ENCODE measurements at regions not wholly inside any gene's neighbourhood (a gene's known extent, or its start where the extent isn't known, plus 50 kb on each side); places are given as distances from the start of the nearest gene placed in this dataset.
A peak's percentile ranks its signal among the peaks of the same experiment; 100 is the strongest.

DNA sequence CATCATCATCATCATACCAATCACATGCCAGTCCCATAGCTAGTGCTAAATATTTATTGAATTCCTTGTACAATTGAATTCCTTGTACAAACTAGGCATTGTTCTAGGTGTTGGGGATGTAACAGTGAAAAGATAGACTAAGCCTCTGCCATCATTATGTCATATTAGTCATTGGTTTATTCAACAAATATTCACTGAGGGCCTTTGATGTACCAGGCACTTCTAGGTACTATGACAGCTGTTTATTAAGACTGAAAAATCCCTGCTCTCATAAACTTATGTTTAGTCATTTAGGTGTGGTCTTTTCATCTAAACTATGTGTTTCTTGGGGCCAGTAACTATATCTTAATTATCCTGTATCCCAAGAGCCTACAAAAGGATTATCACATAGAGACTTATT, 412.3 kb upstream of the ETAA1 start:
- no peak overlapping the region for H2AK9ac ChIP-seq (replicated peaks; ENCODE audit: low read depth, low read length, poor library complexity)
- no peak overlapping the region for H3K4ac ChIP-seq (ENCODE audit: low read depth, low read length)
- dilution Hi-C loops (cut with HindIII; ENCODE audit: low sequenced_read_pairs, unreplicated experiment): no loop called here
- no peaks in the 10 kb centered on the region for H4K20me1 ChIP-seq (ENCODE audit: insufficient read depth, low read length)
- H2BK120ac ChIP-seq (ENCODE audit: low read depth, low read length): no peak overlapping the region
- no peak overlapping the region for H3K56ac ChIP-seq (ENCODE audit: extremely low read depth, insufficient read depth, low read length)
- no peak overlapping the region for H2AK5ac ChIP-seq (ENCODE audit: low read depth, low read length)
- H2BK5ac ChIP-seq (ENCODE audit: low read depth, low read length, poor library complexity, severe bottlenecking): no peak overlapping the region
- H4K8ac ChIP-seq (ENCODE audit: low read depth in 2 of 2, low read length in 2 of 2): no peak overlapping the region
- in situ Hi-C loops (cut with MboI; ENCODE audit: low sequenced_read_pairs): no loop called here
- H3K9me1 ChIP-seq (ENCODE audit: insufficient read depth, low read length): no peaks in the 10 kb centered on the region
- ATAC-seq (ENCODE audit: low read depth) (no peak), DNase-seq (peak; percentile 10)
- no peak overlapping the region for H3K4me3 ChIP-seq (ENCODE audit: insufficient read depth, low read depth, low read length)
- no TSS peak for BruUV-seq (replicated peaks)
- intact Hi-C loops (cut with micrococcal nuclease): no loop called here
- ChIA-PET POLR2A (ENCODE audit: unreplicated experiment) (no interaction called here), CTCF (no interaction called here)
- H3K27ac ChIP-seq (ENCODE audit: insufficient read depth, low read length): no peak overlapping the region
- no peak overlapping the region for H3K4me2 ChIP-seq (ENCODE audit: low read depth, low read length)
- H3K9ac ChIP-seq (ENCODE audit: low read depth, low read length): no peak overlapping the region
- no peak overlapping the region for H3K14ac ChIP-seq (replicated peaks; ENCODE audit: low read depth, low read length)
- no peaks in the 10 kb centered on the region for H3K27me3 ChIP-seq (ENCODE audit: control insufficient read depth, insufficient read depth, low read length)
- TF ChIP-seq MAFK (IDR thresholded peaks at IDR 0.05; ENCODE audit: low read depth, low read length) (no peak), ELK1 (IDR thresholded peaks at IDR 0.05; ENCODE audit: borderline replicate concordance, low read depth, low read length) (no peak), CTCF (conservative IDR thresholded peaks at IDR 0.05; ENCODE audit: low read depth, low read length) (no peak), BHLHE40 (IDR thresholded peaks at IDR 0.05; ENCODE audit: low read depth, low read length) (no peak), CHD1 (IDR thresholded peaks at IDR 0.05; ENCODE audit: low read depth, low read length) (no peak), USF2 (IDR thresholded peaks at IDR 0.05; ENCODE audit: low read depth, low read length) (no peak), MXI1 (IDR thresholded peaks at IDR 0.05; ENCODE audit: borderline replicate concordance, low read depth, low read length) (no peak), SMC3 (IDR thresholded peaks at IDR 0.05; ENCODE audit: low read depth, low read length) (no peak), RCOR1 (IDR thresholded peaks at IDR 0.05; ENCODE audit: insufficient replicate concordance, low read length) (no peak), MAZ (IDR thresholded peaks at IDR 0.05; ENCODE audit: borderline replicate concordance, low read depth, low read length) (no peak), CEBPB (IDR thresholded peaks at IDR 0.05; ENCODE audit: low read depth, low read length) (no peak), FOS (IDR thresholded peaks at IDR 0.05; ENCODE audit: low read depth, low read length) (no peak), RAD21 (IDR thresholded peaks at IDR 0.05; ENCODE audit: low read length) (no peak), POLR2A (IDR thresholded peaks at IDR 0.05; ENCODE audit: low read depth, low read length) (no peak), RFX5 (IDR thresholded peaks at IDR 0.05; ENCODE audit: low read depth, low read length) (no peak), NFE2L2 (IDR thresholded peaks at IDR 0.05; ENCODE audit: low read depth, low read length) (no peak)
- no peaks in the 10 kb centered on the region for H3K9me3 ChIP-seq (ENCODE audit: control insufficient read depth, insufficient read depth, low read length)
- H3K36me3 ChIP-seq (ENCODE audit: control insufficient read depth, insufficient read depth, low read length): no peaks in the 10 kb centered on the region
- no peaks in the 10 kb centered on the region for H3K4me1 ChIP-seq (ENCODE audit: control insufficient read depth, insufficient read depth, low read length)
- H3K18ac ChIP-seq (ENCODE audit: low read depth, low read length): no peak overlapping the region
- no peak overlapping the region for H2AFZ ChIP-seq (replicated peaks; ENCODE audit: low read length, poor library complexity)
- no peak overlapping the region for H3K23ac ChIP-seq (ENCODE audit: low read depth, low read length)
- no peak overlapping the region; the same call in 2 of the 3 replicates for H2BK15ac ChIP-seq (ENCODE audit: low read depth, low read length)
- H3K79me1 ChIP-seq (ENCODE audit: low read depth in 1 of 2, low read length in 2 of 2): no peaks in the 10 kb centered on the region
- H4K5ac ChIP-seq (ENCODE audit: low read depth, low read length): no peak overlapping the region
- H4K91ac ChIP-seq (ENCODE audit: insufficient read depth, low read depth, low read length): no peak overlapping the region
- no peak overlapping the region for H2BK20ac ChIP-seq (ENCODE audit: low read depth, low read length)

All from IMR-90 (cell line).